Fibroblast of the conjunctiva (primary cell): ENCODE measurements at regions not wholly inside any gene's neighbourhood (a gene's known extent, or its start where the extent isn't known, plus 50 kb on each side); places are given as distances from the start of the nearest gene placed in this dataset.
"Not testable (repeated sequence)": the region's sequence is repeated elsewhere in the genome, so short reads cannot be mapped to it uniquely, and the experiment has no call there.

ENCODE experiments used
- DNase-seq: peaks from one replicate; pipeline ENCODE4 v3.0.0-alpha.2; 2010; ENCODE audit warnings: low read depth

GRCh38 chr22:11628651-11629511 is 3899.1 kb upstream of the OR11H1 start:
- no peak for DNase-seq

- DNase-seq, result no peak
Measured at GRCh38 chr22:11629661-11630385, 3898.2 kb upstream of the OR11H1 start.

GRCh38 chr22:11630386-11631084 is 3897.5 kb upstream of the OR11H1 start:
- not testable (repeated sequence) for DNase-seq
